ENCODE measurements at regions not wholly inside any gene's neighbourhood (a gene's known extent, or its start where the extent isn't known, plus 50 kb on each side); places are given as distances from the start of the nearest gene placed in this dataset.
"Not testable (repeated sequence)": the region's sequence is repeated elsewhere in the genome, so short reads cannot be mapped to it uniquely, and the experiment has no call there.

GRCh38 chr14:23861666-23862065 lies 91.9 kb upstream of the DHRS4 start:
- DNase-seq, result no peak

GRCh38 chr14:23862513-23862912 lies 91.1 kb upstream of the DHRS4 start:
- DNase-seq, result no peak

- no peak for DNase-seq
Observed at GRCh38 chr14:23863836-23864235, 89.7 kb upstream of the DHRS4 start.

DNA sequence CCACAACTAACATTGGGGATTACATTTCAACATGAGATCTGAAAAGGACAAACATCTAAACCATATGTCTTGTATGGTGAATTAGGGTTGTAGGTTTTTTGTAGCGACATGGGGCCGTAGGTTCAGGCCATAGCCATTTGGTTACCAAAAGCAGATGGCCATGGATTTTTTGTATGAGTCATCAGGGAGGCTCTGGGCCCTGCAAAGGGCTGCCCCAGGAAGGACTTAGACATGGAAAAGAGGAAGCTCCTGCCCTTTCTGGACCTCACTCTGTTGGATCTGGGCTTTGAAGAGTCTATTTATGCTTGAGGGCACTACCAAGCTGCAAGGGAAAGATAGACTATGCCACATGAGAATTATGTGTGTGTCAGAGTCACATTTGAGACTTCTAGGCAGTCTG lies 89.3 kb upstream of the DHRS4 start:
- no peak for DNase-seq

DNA sequence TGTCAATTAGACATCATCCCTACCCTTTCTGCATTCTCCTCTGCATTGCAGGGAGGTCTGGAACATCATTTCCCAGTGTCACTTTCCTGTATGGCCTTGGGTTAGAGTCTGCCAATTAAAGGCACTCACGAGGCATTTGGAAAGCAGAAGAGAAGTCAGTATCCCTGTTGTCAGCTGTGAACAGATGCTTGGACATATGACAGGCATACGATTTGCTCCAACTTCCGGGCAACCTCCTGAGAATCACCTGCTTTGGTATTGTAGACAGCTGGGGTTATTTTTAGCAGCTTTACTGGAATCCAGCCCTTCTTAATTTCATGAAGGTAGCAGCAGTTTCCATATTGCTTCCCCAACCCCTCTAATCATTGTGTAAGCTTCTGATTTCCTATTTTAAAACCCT lies 88.7 kb upstream of the DHRS4 start:
- no peak for DNase-seq

GRCh38 chr14:23865502-23865901 lies 88.1 kb upstream of the DHRS4 start:
- DNase-seq, result no peak

DNA sequence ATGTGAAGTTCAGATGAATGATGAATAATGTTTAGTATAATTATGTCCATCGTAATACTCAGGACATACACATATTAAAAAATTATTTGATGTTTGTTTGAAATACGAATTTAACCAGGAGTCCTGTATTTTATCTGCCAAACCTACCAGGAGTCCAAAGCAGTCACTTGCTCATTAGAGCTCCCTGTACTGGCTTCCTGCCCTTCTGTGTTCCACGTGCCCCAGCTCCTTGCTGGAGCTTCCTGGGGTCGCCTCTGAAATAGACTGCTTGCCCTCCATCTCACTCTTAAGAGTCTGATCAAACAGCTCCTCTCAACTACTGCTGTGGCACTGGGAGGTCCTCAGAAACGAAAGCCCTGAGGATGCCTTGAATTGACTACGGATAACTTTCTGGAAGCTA lies 87.3 kb upstream of the DHRS4 start:
- DNase-seq, result no peak

GRCh38 chr14:23869078-23869719 lies 84.4 kb upstream of the DHRS4 start:
- DNase-seq, result no peak

DNA sequence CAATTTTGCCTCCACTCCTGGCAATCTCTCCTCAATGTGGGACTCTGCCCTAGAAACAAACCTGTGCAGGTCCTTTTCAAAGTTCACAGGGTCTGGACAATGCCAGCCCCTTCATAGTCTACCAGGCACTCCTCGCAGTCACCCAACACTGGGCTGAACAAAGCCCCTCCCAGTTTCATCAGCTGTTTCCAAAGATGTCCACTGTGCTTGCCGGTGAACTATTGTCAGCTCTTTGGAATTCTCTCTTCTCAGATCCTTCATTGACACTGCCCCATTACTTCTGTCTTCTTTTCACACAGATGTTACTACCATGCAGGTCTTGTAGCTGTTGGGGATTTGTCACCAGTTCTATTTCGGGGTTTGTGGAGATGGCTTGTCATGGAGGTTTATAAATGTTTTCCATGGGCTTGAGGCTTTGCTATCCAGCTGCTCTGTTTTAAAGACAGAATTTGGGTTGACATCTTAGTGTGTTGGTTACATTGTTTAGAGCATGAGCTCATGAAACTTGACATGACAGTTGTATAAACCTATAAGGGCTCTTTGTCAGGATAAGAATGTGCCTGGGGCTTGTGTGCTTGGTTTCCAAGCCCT lies 77.3 kb upstream of the DHRS4 start:
- no peak for DNase-seq

DNA sequence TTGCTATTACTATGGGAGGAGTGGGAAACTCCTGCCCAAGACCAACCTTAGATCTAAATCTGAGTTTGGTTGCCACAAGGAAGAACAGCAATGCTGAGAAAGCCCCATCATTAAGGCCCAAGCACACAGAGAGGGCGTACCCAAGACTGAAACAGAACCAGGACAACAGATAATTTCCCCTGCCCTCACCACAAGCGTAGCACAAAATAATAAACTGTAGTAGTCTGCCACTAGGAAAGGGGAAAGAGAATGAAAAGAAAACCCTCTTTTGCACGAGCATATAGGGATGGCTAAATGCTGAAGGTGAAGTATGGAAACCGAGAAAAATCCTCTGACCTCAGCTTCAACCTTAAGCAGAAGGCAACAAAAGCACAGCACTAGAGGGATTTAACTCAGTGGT lies 76.5 kb upstream of the DHRS4 start:
- no peak for DNase-seq

GRCh38 chr14:23877538-23878180 lies 75.9 kb upstream of the DHRS4 start:
- DNase-seq, result no peak

- no peak for DNase-seq
Observed at GRCh38 chr14:23881282-23881681, 72.3 kb upstream of the DHRS4 start.

GRCh38 chr14:23883684-23884540 lies 69.7 kb upstream of the DHRS4 start:
- DNase-seq, result peak in 1 of 2 donors; percentile 25

DNA sequence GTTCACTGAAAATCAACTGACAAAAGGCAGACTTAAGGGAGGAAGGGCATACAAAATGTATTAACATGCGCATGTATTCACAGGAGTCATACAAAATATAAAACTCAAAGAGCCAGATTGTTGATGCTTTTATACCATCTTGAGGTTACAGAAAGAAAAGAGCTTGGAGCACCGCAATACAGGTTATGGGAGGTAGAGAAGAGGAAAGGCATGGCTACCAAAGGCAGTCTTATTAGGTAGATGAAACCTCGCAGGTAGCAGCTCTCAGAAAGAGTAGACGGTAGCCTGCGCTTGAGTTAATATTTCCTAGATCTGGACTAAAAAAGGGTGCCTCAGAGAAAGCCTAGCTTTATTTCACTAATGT lies 69.0 kb upstream of the DHRS4 start:
- DNase-seq, result no peak

DNA sequence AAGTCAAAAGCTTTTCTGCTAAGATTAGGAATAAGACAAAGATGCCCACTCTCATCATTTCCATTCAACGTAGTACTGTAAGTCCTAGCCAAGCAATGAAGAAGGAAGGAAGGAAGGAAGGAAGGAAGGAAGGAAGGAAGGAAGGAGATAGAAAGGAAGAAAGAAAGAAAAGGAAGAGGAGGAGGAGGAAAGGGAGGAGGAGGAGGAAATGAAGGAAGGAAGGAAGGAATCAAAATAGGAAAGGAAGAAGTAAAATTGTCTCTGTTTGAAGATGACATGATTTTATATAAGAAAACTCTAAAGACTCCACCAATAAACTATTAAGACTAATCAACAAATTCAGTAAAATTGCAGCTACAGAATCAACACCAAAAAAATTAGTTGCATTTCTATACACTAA lies 66.0 kb upstream of the DHRS4 start:
- no peak for DNase-seq

GRCh38 chr14:23891717-23892116 lies 61.9 kb upstream of the DHRS4 start:
- DNase-seq, result not testable (repeated sequence)

DNA sequence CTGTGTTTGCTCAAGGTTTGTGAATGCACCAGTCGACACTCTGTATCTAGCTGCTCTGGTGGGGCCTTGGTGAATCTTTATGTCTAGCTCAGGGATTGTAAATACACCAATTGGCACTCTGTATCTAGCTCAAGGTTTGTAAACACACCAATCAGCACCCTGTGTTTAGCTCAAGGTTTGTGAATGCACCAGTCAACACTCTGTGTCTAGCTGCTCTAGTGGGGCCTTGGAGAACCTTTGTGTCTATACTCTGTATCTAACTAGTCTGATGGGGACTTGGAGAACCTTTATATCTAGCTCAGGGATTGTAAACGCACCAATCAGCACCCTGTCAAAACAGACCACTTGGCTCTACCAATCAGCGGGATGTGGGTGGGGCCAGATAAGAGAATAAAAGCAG lies 61.3 kb upstream of the DHRS4 start:
- DNase-seq, result not testable (repeated sequence)

GRCh38 chr14:23894362-23895052 lies 59.1 kb upstream of the DHRS4 start:
- DNase-seq, result no peak

GRCh38 chr14:23895053-23895419 lies 58.5 kb upstream of the DHRS4 start:
- no peak for DNase-seq

DNA sequence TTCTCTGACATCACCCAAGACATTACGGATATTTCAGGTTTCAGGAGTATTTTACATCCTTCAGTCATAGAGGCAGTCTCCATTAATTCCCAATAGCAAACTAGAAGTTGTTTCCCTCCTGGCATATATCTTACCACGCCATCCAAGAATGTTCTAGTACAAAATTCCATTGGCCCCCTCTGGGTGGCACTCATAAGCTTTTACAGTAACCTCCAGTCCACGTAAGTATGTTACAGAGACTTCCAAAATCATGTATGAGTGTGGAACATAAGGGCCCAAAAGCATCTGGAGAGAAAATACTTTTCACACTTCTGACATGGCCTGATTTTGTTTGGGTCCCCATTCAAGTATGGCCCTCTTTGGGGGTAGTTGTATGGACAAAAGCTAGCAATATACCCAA lies 58.1 kb upstream of the DHRS4 start:
- DNase-seq, result no peak

GRCh38 chr14:23896609-23897153 lies 56.9 kb upstream of the DHRS4 start:
- DNase-seq, result no peak

DNA sequence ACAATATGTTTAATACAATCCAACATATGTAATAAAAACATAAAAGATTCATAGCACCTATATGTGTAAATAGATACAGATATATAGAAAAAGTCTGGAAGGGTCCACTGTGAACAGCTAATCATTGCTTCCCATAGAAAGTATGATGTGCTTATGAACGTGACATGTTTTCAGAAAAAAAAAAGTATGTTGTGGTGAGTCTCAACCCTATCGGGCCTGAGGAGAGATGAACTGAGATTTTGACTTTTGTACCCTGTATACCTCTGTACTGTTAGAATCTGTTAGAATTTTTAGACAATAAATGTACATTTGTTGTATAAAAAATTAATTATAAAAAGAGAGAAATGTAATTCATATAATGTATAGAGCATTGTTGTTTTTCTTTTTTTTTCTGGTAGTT lies 56.3 kb upstream of the DHRS4 start:
- not testable (repeated sequence) for DNase-seq

All from right lung (tissue), 2 donors.